ENCODE measurements at regions not wholly inside any gene's neighbourhood (a gene's known extent, or its start where the extent isn't known, plus 50 kb on each side); places are given as distances from the start of the nearest gene placed in this dataset.

DNA sequence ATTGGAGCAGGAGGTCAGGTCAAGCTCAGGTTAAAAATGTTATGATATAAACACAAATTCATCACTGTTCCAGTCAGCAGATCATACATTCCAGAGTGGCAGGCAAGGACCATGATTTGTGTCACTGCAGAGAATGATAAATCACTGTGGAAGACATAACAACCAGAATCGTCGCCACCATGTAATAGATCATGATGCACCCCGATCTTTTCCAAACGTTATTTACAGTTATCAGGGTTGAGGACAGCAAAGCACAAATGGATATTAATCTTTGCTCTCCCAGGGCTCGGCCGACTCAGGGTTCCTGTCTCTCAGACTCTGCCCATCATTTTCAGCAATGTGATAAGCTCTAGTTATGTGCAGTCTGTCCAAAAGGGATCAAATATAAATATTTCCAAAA is 122.7 kb downstream of the ZBTB18 start (continued):
- TF ChIP-seq, protein P1, sequence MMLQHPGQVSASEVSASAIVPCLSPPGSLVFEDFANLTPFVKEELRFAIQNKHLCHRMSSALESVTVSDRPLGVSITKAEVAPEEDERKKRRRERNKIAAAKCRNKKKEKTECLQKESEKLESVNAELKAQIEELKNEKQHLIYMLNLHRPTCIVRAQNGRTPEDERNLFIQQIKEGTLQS (IDR thresholded peaks at IDR 0.05) = no peak
- no peak for TF ChIP-seq FOXA2 (IDR thresholded peaks at IDR 0.05)
- no peak for TF ChIP-seq RAD21 (IDR thresholded peaks at IDR 0.05)
- TF ChIP-seq SP1 (IDR thresholded peaks at IDR 0.05) = no peak

DNA sequence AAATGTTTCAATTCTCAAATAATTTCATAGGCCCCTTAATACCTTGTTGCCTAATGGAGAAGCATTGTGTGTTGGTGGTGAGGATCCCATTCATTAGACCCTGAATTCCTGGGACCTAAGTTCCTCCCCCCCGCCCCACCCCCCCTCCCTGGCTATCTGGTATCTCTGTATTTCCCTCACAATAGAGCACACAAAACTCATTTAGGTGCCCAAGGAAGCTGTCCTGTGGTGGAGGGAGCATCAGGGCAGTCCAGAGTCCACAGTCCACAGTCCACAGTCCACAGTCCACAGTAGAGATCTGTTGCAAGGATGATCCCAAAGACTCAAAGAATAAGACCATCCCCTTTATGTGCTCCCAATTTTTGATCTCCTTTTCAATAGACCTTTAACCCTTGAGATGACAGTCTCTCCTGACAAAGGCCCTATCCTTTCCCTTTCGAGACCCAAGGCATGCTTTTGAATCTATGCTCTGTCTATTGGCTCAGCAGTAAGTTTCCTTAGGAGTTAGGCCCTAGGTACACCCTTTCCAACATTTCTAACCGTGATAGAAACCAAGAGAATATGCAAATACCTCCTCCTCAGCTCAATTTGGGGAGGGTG is 123.9 kb downstream of the ZBTB18 start:
- TF ChIP-seq NR2F2 (IDR thresholded peaks at IDR 0.05) (no peak), HNF4A (conservative IDR thresholded peaks at IDR 0.05) (peak; percentile 58 to 85), HNF4G (IDR thresholded peaks at IDR 0.05) (peak; percentile 48)

DNA sequence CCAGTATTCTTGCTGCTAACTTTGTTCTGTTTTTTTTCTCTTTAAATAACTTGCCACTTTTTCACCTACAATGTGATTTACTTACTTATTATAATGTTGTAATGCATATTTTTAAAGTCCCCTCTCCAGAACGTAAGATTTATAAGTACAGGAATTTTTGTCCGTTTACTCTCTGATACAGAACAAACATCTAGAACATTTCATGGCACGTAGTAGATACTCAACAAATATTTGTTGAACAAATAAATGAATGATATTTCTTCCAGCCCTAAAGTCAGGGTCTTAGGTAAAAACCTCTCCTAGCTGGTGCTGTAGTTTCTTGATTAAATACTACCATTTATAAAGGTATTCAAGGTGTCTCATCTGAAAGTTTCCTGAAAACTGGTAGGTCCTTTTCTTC is 125.1 kb downstream of the ZBTB18 start:
- TF ChIP-seq JUND (IDR thresholded peaks at IDR 0.05) (no peak), FOXA1 (IDR thresholded peaks at IDR 0.05) (no peak), NR2F2 (IDR thresholded peaks at IDR 0.05) (no peak), GABPA (IDR thresholded peaks at IDR 0.05 in 1 of 2, conservative IDR thresholded peaks at IDR 0.05 in 1 of 2) (no peak), EGR1 (IDR thresholded peaks at IDR 0.05; ENCODE audit: low read depth in 2 of 2) (no peak), FOXA2 (IDR thresholded peaks at IDR 0.05) (no peak), YY1 (IDR thresholded peaks at IDR 0.05) (no peak), HNF4G (IDR thresholded peaks at IDR 0.05) (no peak), RXRA (IDR thresholded peaks at IDR 0.05) (no peak), SP1 (IDR thresholded peaks at IDR 0.05) (no peak), RAD21 (IDR thresholded peaks at IDR 0.05) (no peak), HNF4A (conservative IDR thresholded peaks at IDR 0.05) (no peak), TAF1 (conservative IDR thresholded peaks at IDR 0.05) (no peak)
- TF ChIP-seq, protein P2, sequence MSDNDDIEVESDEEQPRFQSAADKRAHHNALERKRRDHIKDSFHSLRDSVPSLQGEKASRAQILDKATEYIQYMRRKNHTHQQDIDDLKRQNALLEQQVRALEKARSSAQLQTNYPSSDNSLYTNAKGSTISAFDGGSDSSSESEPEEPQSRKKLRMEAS (IDR thresholded peaks at IDR 0.05) = no peak
- TF ChIP-seq, protein P3, sequence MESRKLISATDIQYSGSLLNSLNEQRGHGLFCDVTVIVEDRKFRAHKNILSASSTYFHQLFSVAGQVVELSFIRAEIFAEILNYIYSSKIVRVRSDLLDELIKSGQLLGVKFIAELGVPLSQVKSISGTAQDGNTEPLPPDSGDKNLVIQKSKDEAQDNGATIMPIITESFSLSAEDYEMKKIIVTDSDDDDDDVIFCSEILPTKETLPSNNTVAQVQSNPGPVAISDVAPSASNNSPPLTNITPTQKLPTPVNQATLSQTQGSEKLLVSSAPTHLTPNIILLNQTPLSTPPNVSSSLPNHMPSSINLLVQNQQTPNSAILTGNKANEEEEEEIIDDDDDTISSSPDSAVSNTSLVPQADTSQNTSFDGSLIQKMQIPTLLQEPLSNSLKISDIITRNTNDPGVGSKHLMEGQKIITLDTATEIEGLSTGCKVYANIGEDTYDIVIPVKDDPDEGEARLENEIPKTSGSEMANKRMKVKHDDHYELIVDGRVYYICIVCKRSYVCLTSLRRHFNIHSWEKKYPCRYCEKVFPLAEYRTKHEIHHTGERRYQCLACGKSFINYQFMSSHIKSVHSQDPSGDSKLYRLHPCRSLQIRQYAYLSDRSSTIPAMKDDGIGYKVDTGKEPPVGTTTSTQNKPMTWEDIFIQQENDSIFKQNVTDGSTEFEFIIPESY (IDR thresholded peaks at IDR 0.05) = no peak
- TF ChIP-seq, protein P4, sequence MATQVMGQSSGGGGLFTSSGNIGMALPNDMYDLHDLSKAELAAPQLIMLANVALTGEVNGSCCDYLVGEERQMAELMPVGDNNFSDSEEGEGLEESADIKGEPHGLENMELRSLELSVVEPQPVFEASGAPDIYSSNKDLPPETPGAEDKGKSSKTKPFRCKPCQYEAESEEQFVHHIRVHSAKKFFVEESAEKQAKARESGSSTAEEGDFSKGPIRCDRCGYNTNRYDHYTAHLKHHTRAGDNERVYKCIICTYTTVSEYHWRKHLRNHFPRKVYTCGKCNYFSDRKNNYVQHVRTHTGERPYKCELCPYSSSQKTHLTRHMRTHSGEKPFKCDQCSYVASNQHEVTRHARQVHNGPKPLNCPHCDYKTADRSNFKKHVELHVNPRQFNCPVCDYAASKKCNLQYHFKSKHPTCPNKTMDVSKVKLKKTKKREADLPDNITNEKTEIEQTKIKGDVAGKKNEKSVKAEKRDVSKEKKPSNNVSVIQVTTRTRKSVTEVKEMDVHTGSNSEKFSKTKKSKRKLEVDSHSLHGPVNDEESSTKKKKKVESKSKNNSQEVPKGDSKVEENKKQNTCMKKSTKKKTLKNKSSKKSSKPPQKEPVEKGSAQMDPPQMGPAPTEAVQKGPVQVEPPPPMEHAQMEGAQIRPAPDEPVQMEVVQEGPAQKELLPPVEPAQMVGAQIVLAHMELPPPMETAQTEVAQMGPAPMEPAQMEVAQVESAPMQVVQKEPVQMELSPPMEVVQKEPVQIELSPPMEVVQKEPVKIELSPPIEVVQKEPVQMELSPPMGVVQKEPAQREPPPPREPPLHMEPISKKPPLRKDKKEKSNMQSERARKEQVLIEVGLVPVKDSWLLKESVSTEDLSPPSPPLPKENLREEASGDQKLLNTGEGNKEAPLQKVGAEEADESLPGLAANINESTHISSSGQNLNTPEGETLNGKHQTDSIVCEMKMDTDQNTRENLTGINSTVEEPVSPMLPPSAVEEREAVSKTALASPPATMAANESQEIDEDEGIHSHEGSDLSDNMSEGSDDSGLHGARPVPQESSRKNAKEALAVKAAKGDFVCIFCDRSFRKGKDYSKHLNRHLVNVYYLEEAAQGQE (IDR thresholded peaks at IDR 0.05) = no peak
- TF ChIP-seq, protein P1 (IDR thresholded peaks at IDR 0.05) = no peak
- H3K4me3 ChIP-seq (ENCODE audit: low read depth in 1 of 3, low read length in 3 of 3) = no peak overlapping the region
- 38% methylated on average over 3 of the region's 3 CpGs for WGBS

More for the DNA sequence above, 123.9 kb downstream of the ZBTB18 start:
- Histone ChIP-seq H3K9me3 (ENCODE audit: control insufficient read depth in 4 of 4, low read length in 3 of 4) (no peaks in the 10 kb centered on the region), H3K27me3 (ENCODE audit: control insufficient read depth in 4 of 4, insufficient read depth in 4 of 4, low read length in 3 of 4) (no peaks in the 10 kb centered on the region), H3K4me3 (ENCODE audit: low read depth in 1 of 3, low read length in 3 of 3) (no peak overlapping the region), H3K36me3 (ENCODE audit: control insufficient read depth in 4 of 4, insufficient read depth in 3 of 4, low read depth in 1 of 4, low read length in 3 of 4) (no peaks in the 10 kb centered on the region), H3K9ac (ENCODE audit: low read depth in 1 of 2, low read length in 2 of 2) (no peak overlapping the region), H3K27ac (ENCODE audit: low read depth in 1 of 2, low read length in 2 of 2) (no peak overlapping the region), H3K4me1 (ENCODE audit: control insufficient read depth in 4 of 4, insufficient read depth in 4 of 4, low read length in 3 of 4) (no peaks in the 10 kb centered on the region)
- WGBS = 78% methylated on average over 3 of the region's 3 CpGs
- DNase-seq (ENCODE audit: low spot score) = no peak

More for the DNA sequence above, 125.1 kb downstream of the ZBTB18 start:
- H3K9ac ChIP-seq (ENCODE audit: low read depth in 1 of 2, low read length in 2 of 2) = no peak overlapping the region
- no peak for DNase-seq (ENCODE audit: low spot score)
- H3K9me3 ChIP-seq (ENCODE audit: control insufficient read depth in 4 of 4, low read length in 3 of 4) = no peaks in the 10 kb centered on the region
- no peaks in the 10 kb centered on the region for H3K4me1 ChIP-seq (ENCODE audit: control insufficient read depth in 4 of 4, insufficient read depth in 4 of 4, low read length in 3 of 4)
- no peaks in the 10 kb centered on the region for H3K36me3 ChIP-seq (ENCODE audit: control insufficient read depth in 4 of 4, insufficient read depth in 3 of 4, low read depth in 1 of 4, low read length in 3 of 4)
- no peak overlapping the region for H3K27ac ChIP-seq (ENCODE audit: low read depth in 1 of 2, low read length in 2 of 2)
- H3K27me3 ChIP-seq (ENCODE audit: control insufficient read depth in 4 of 4, insufficient read depth in 4 of 4, low read length in 3 of 4) = no peaks in the 10 kb centered on the region

Measured in liver (tissue), 7 donors.